ENCODE measurements at regions not wholly inside any gene's neighbourhood (a gene's known extent, or its start where the extent isn't known, plus 50 kb on each side); places are given as distances from the start of the nearest gene placed in this dataset.

DNA sequence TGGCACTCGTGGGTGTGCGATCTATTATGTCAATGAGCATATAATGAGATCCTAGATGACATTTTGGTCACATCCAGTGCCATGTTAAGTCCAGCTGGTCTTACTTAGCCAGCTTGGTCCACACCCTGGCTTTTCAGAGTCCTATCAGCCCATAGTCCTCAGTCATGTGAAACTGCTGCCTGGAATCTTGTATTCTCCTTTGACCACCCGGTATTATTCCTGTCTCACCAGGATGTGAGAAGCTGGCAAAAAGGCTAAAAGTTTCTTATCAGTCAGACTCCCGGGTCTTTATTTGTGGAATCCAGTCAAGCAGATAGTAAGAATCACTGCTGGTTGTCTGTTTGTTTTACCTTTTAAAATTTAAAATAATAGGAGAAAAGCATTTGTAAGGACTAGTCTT is 705.6 kb upstream of the GHITM start:
- H3K4me3 ChIP-seq (ENCODE audit: insufficient read depth, low read depth, low read length, poor library complexity, severe bottlenecking): no peak overlapping the region
- H3K9me3 ChIP-seq (ENCODE audit: control insufficient read depth, low read length): no peaks in the 10 kb centered on the region
- no peaks in the 10 kb centered on the region for H3K36me3 ChIP-seq (ENCODE audit: control insufficient read depth, insufficient read depth, low read length)
- no peak overlapping the region for H3K27ac ChIP-seq (ENCODE audit: insufficient read depth, low read length, poor library complexity, severe bottlenecking)
- no peak for DNase-seq
- H3K4me1 ChIP-seq (ENCODE audit: control insufficient read depth, insufficient read depth, low read length, poor library complexity, severe bottlenecking): no peaks in the 10 kb centered on the region
- no peaks in the 10 kb centered on the region for H3K27me3 ChIP-seq (replicated peaks; ENCODE audit: control insufficient read depth, insufficient read depth, low read length, poor library complexity, severe bottlenecking)

- no peak for DNase-seq
- Histone ChIP-seq H3K27ac (ENCODE audit: insufficient read depth, low read length, poor library complexity, severe bottlenecking) (no peak overlapping the region), H3K4me3 (ENCODE audit: insufficient read depth, low read depth, low read length, poor library complexity, severe bottlenecking) (no peak overlapping the region), H3K36me3 (ENCODE audit: control insufficient read depth, insufficient read depth, low read length) (no peaks in the 10 kb centered on the region), H3K27me3 (replicated peaks; ENCODE audit: control insufficient read depth, insufficient read depth, low read length, poor library complexity, severe bottlenecking) (no peaks in the 10 kb centered on the region), H3K9me3 (ENCODE audit: control insufficient read depth, low read length) (no peaks in the 10 kb centered on the region), H3K4me1 (ENCODE audit: control insufficient read depth, insufficient read depth, low read length, poor library complexity, severe bottlenecking) (no peaks in the 10 kb centered on the region)
These were observed 691.3 kb upstream of the GHITM start for GRCh38 chr10:83448013-83448412.

DNA sequence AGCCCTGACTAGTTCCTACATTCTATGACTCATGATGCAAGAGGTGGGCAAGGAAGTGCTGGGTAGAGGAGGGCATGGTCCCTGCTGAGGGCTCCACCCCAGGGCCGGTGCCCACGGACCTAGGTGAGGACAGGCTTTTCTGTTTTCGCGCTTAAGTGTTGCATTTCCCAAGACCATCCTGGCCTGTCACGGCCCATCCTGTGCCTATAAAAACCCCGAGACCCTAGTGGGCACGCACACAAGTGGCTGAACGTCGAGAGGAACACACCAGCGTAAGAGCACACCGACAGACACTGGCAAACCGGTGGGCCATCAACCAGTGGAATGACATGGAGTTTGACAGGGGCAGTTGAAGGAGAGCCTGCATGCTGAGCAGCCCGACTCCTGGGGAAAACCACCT is 680.7 kb upstream of the GHITM start:
- DNase-seq: no peak
- no peak overlapping the region for H3K27ac ChIP-seq (ENCODE audit: insufficient read depth, low read length, poor library complexity, severe bottlenecking)
- H3K36me3 ChIP-seq (ENCODE audit: control insufficient read depth, insufficient read depth, low read length): no peaks in the 10 kb centered on the region
- no peak overlapping the region for H3K4me3 ChIP-seq (ENCODE audit: insufficient read depth, low read depth, low read length, poor library complexity, severe bottlenecking)
- no peaks in the 10 kb centered on the region for H3K27me3 ChIP-seq (replicated peaks; ENCODE audit: control insufficient read depth, insufficient read depth, low read length, poor library complexity, severe bottlenecking)
- H3K9me3 ChIP-seq (ENCODE audit: control insufficient read depth, low read length): no peaks in the 10 kb centered on the region
- no peaks in the 10 kb centered on the region for H3K4me1 ChIP-seq (ENCODE audit: control insufficient read depth, insufficient read depth, low read length, poor library complexity, severe bottlenecking)

DNA sequence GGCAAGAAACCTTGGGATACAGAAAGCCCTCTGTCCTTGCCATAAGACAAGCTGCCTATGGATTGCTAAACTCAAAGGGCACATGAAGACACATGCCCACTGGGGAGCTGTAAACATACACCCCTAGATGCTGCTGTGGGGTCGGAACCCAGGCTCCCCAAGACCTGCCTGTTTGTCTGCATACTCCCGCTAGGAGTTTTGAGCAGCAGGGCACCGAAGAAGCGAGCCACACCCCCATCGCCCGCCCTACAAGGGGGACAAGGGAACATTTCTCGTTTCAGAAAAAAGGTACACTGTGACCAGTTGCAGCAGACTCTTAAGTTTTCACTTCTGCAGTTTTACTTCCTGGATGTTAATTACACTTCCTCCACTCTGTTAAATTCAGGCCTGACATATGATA is 680.2 kb upstream of the GHITM start:
- Histone ChIP-seq H3K4me1 (ENCODE audit: control insufficient read depth, insufficient read depth, low read length, poor library complexity, severe bottlenecking) (no peaks in the 10 kb centered on the region), H3K4me3 (ENCODE audit: insufficient read depth, low read depth, low read length, poor library complexity, severe bottlenecking) (no peak overlapping the region), H3K27ac (ENCODE audit: insufficient read depth, low read length, poor library complexity, severe bottlenecking) (no peak overlapping the region), H3K27me3 (replicated peaks; ENCODE audit: control insufficient read depth, insufficient read depth, low read length, poor library complexity, severe bottlenecking) (no peaks in the 10 kb centered on the region), H3K36me3 (ENCODE audit: control insufficient read depth, insufficient read depth, low read length) (no peaks in the 10 kb centered on the region), H3K9me3 (ENCODE audit: control insufficient read depth, low read length) (no peaks in the 10 kb centered on the region)
- DNase-seq: no peak

- no peak for DNase-seq
- no peaks in the 10 kb centered on the region for H3K9me3 ChIP-seq (ENCODE audit: control insufficient read depth, low read length)
- no peak overlapping the region for H3K4me3 ChIP-seq (ENCODE audit: insufficient read depth, low read depth, low read length, poor library complexity, severe bottlenecking)
- no peaks in the 10 kb centered on the region for H3K36me3 ChIP-seq (ENCODE audit: control insufficient read depth, insufficient read depth, low read length)
- no peaks in the 10 kb centered on the region for H3K4me1 ChIP-seq (ENCODE audit: control insufficient read depth, insufficient read depth, low read length, poor library complexity, severe bottlenecking)
- no peaks in the 10 kb centered on the region for H3K27me3 ChIP-seq (replicated peaks; ENCODE audit: control insufficient read depth, insufficient read depth, low read length, poor library complexity, severe bottlenecking)
- H3K27ac ChIP-seq (ENCODE audit: insufficient read depth, low read length, poor library complexity, severe bottlenecking): no peak overlapping the region
These were observed 669.5 kb upstream of the GHITM start for GRCh38 chr10:83469728-83470331.

DNA sequence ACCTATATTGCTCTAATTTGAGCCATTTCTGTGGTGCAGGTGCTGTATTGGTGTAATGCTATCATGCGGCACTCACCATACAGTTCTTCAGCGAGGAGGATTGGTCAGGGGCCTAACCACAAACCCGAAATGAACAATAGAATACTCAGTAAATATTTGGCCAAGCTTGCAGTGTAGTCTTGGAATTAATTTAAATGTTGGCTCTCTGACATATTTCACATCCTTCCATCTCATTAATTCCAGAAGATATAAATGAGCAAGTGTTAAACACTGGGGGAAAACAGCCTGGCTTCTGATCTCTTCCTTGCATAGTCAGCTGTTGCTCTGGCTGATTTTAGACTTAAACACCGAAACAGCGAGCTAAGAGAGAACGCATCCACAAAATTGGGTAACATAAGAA is 663.1 kb upstream of the GHITM start:
- no peak overlapping the region for H3K4me3 ChIP-seq (ENCODE audit: insufficient read depth, low read depth, low read length, poor library complexity, severe bottlenecking)
- no peak for DNase-seq
- H3K27ac ChIP-seq (ENCODE audit: insufficient read depth, low read length, poor library complexity, severe bottlenecking): no peak overlapping the region
- H3K36me3 ChIP-seq (ENCODE audit: control insufficient read depth, insufficient read depth, low read length): no peaks in the 10 kb centered on the region
- no peaks in the 10 kb centered on the region for H3K9me3 ChIP-seq (ENCODE audit: control insufficient read depth, low read length)
- H3K27me3 ChIP-seq (replicated peaks; ENCODE audit: control insufficient read depth, insufficient read depth, low read length, poor library complexity, severe bottlenecking): no peaks in the 10 kb centered on the region
- H3K4me1 ChIP-seq (ENCODE audit: control insufficient read depth, insufficient read depth, low read length, poor library complexity, severe bottlenecking): no peaks in the 10 kb centered on the region

GRCh38 chr10:83489161-83489560 is 650.1 kb upstream of the GHITM start:
- Histone ChIP-seq H3K27me3 (replicated peaks; ENCODE audit: control insufficient read depth, insufficient read depth, low read length, poor library complexity, severe bottlenecking) (no peaks in the 10 kb centered on the region), H3K4me3 (ENCODE audit: insufficient read depth, low read depth, low read length, poor library complexity, severe bottlenecking) (no peak overlapping the region), H3K9me3 (ENCODE audit: control insufficient read depth, low read length) (no peaks in the 10 kb centered on the region), H3K4me1 (ENCODE audit: control insufficient read depth, insufficient read depth, low read length, poor library complexity, severe bottlenecking) (no peaks in the 10 kb centered on the region), H3K36me3 (ENCODE audit: control insufficient read depth, insufficient read depth, low read length) (no peaks in the 10 kb centered on the region), H3K27ac (ENCODE audit: insufficient read depth, low read length, poor library complexity, severe bottlenecking) (no peak overlapping the region)
- DNase-seq: no peak

DNA sequence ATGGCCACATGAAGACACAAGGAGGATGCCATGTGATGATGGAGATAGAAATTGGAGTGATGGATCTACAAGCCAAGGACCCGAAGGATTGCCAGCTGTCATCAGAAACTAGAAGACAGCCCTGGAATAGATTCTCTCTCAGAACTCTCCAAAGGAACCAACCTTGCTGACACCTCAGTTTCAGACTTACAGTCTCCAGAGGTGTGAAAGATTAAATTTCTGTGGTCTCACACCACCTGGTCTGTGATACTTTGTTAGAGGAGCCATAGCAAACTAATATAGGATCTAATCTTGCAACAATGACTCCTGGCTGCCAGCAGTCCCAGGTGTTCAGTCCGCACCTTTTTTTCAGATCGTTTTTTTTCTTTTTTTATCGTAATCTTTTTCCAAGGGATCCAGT is 647.3 kb upstream of the GHITM start:
- H3K27ac ChIP-seq (ENCODE audit: insufficient read depth, low read length, poor library complexity, severe bottlenecking): no peak overlapping the region
- H3K36me3 ChIP-seq (ENCODE audit: control insufficient read depth, insufficient read depth, low read length): no peaks in the 10 kb centered on the region
- H3K4me1 ChIP-seq (ENCODE audit: control insufficient read depth, insufficient read depth, low read length, poor library complexity, severe bottlenecking): no peaks in the 10 kb centered on the region
- DNase-seq: no peak
- no peak overlapping the region for H3K4me3 ChIP-seq (ENCODE audit: insufficient read depth, low read depth, low read length, poor library complexity, severe bottlenecking)
- no peaks in the 10 kb centered on the region for H3K9me3 ChIP-seq (ENCODE audit: control insufficient read depth, low read length)
- no peaks in the 10 kb centered on the region for H3K27me3 ChIP-seq (replicated peaks; ENCODE audit: control insufficient read depth, insufficient read depth, low read length, poor library complexity, severe bottlenecking)

DNA sequence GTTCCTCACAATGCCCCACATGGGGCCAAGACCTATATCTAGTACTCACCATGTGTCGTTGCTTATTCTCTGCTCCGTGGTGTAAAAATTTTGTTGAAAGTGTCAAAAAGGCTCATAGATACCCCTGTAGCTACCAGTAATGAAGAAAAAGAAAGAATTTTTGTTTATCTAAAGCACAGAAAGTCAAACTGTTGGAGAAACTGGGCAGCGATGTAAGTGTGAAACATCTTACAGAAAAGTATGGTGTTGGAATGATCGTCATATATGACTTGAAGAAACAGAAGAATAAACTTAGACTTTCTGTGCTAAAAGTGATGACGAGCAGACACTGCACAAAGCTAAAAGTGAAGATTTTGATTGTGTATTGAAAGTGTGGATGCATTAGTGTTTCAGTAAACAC is 626.6 kb upstream of the GHITM start:
- Histone ChIP-seq H3K27ac (ENCODE audit: insufficient read depth, low read length, poor library complexity, severe bottlenecking) (no peak overlapping the region), H3K27me3 (replicated peaks; ENCODE audit: control insufficient read depth, insufficient read depth, low read length, poor library complexity, severe bottlenecking) (no peaks in the 10 kb centered on the region), H3K4me3 (ENCODE audit: insufficient read depth, low read depth, low read length, poor library complexity, severe bottlenecking) (no peak overlapping the region), H3K36me3 (ENCODE audit: control insufficient read depth, insufficient read depth, low read length) (no peaks in the 10 kb centered on the region), H3K9me3 (ENCODE audit: control insufficient read depth, low read length) (no peaks in the 10 kb centered on the region), H3K4me1 (ENCODE audit: control insufficient read depth, insufficient read depth, low read length, poor library complexity, severe bottlenecking) (no peaks in the 10 kb centered on the region)
- DNase-seq: no peak

DNA sequence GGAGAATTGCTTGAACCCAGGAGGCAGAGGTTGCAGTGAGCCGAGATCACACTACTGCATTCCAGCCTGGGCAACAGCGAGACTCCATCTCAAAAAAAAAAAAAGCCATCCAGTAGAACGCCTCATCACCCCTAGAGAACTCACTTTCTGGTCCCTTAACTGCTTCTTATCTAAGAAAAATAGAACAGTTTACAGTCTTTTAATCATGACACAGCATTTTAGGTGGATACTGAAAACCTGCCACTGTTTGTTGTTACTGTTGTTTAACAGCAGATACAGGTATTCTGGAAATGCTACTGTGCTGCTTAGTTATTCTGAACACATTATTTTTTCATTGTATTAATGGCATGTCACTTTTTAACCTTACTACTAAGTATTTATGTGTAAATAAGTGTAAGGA is 624.3 kb upstream of the GHITM start:
- Histone ChIP-seq H3K4me3 (ENCODE audit: insufficient read depth, low read depth, low read length, poor library complexity, severe bottlenecking) (no peak overlapping the region), H3K27ac (ENCODE audit: insufficient read depth, low read length, poor library complexity, severe bottlenecking) (no peak overlapping the region), H3K36me3 (ENCODE audit: control insufficient read depth, insufficient read depth, low read length) (no peaks in the 10 kb centered on the region), H3K27me3 (replicated peaks; ENCODE audit: control insufficient read depth, insufficient read depth, low read length, poor library complexity, severe bottlenecking) (no peaks in the 10 kb centered on the region), H3K9me3 (ENCODE audit: control insufficient read depth, low read length) (no peaks in the 10 kb centered on the region), H3K4me1 (ENCODE audit: control insufficient read depth, insufficient read depth, low read length, poor library complexity, severe bottlenecking) (no peaks in the 10 kb centered on the region)
- no peak for DNase-seq

DNA sequence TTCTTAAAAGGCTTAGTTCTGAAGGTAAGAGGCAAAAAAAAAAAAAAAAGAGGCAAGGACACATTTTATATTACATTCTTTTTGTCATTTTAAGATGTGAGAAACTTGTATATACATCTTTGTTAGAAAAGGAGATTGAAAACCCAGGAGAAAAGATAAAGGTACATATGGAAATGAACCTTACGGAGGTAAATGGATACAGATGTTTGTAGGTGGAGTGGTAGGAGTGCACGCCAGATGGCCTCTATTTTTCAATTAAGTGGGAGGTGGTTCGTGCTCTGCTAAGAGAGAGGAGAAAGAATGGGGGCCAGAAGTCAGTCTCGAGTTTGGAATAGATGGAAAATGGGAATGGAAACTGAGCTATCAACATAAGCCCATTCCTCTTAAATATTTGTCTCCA is 622.5 kb upstream of the GHITM start:
- Histone ChIP-seq H3K4me3 (ENCODE audit: insufficient read depth, low read depth, low read length, poor library complexity, severe bottlenecking) (no peak overlapping the region), H3K27me3 (replicated peaks; ENCODE audit: control insufficient read depth, insufficient read depth, low read length, poor library complexity, severe bottlenecking) (no peaks in the 10 kb centered on the region), H3K27ac (ENCODE audit: insufficient read depth, low read length, poor library complexity, severe bottlenecking) (no peak overlapping the region), H3K4me1 (ENCODE audit: control insufficient read depth, insufficient read depth, low read length, poor library complexity, severe bottlenecking) (no peaks in the 10 kb centered on the region), H3K36me3 (ENCODE audit: control insufficient read depth, insufficient read depth, low read length) (no peaks in the 10 kb centered on the region), H3K9me3 (ENCODE audit: control insufficient read depth, low read length) (no peaks in the 10 kb centered on the region)
- DNase-seq: no peak

Measured in effector memory CD4-positive, alpha-beta T cell (primary cell).